ENCODE measurements at regions not wholly inside any gene's neighbourhood (a gene's known extent, or its start where the extent isn't known, plus 50 kb on each side); places are given as distances from the start of the nearest gene placed in this dataset.

DNA sequence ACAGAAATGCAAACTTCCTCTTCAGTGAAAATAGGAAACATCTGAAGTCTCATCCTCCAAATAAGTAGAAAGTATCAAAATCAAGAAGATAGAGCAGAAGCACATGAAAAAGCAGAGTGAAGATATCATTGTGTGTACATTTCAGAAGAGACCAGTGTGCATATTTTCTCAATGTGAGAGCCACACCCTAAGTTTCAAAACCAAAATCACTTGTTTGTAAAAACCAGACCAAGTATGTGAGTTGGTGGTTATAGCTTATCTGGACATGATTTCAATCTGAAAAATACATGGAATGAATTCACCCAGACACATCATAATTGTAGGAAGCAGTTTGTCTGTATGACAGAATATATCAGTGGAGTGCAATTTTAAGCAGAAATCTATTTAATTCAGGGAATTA lies 536.0 kb downstream of the JRKL start:
- no peaks in the 10 kb centered on the region for H3K9me3 ChIP-seq
- H3K27me3 ChIP-seq = no peaks in the 10 kb centered on the region
- H3K4me3 ChIP-seq (ENCODE audit: low read depth, low read length) = no peak overlapping the region
- no peak for DNase-seq
- no peaks in the 10 kb centered on the region for H3K4me1 ChIP-seq
- H3K36me3 ChIP-seq = no peaks in the 10 kb centered on the region
- no peak for TF ChIP-seq CTCF (IDR thresholded peaks at IDR 0.05; ENCODE audit: low read depth, low read length)

GRCh38 chr11:96940227-96940626 lies 550.4 kb downstream of the JRKL start:
- Histone ChIP-seq H3K4me3 (ENCODE audit: low read depth, low read length) (no peak overlapping the region), H3K36me3 (no peaks in the 10 kb centered on the region), H3K4me1 (no peaks in the 10 kb centered on the region), H3K27me3 (no peaks in the 10 kb centered on the region), H3K9me3 (no peaks in the 10 kb centered on the region)
- DNase-seq = no peak
- no peak for TF ChIP-seq CTCF (IDR thresholded peaks at IDR 0.05; ENCODE audit: low read depth, low read length)

DNA sequence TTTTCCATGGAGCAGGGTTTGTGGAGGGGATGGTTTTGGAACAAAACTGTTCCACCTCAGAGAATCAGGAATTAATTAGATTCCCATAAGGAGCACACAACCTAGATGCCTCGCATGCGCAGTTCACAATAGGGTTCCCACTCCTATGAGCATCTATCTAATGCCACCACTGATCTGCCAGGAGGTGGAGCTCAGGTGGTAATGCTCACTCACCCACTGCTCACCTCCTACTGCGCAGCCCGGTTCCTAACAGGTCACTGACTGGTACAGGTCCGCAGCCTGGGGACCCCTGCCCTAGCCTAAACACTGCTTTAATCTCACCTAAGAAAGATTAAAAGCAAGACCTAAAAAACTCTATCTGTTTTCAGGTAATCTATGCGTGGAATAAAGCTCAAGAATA lies 553.0 kb downstream of the JRKL start:
- Histone ChIP-seq H3K4me1 (no peaks in the 10 kb centered on the region), H3K27me3 (no peaks in the 10 kb centered on the region), H3K9me3 (no peaks in the 10 kb centered on the region), H3K36me3 (no peaks in the 10 kb centered on the region), H3K4me3 (ENCODE audit: low read depth, low read length) (no peak overlapping the region)
- TF ChIP-seq CTCF (IDR thresholded peaks at IDR 0.05; ENCODE audit: low read depth, low read length) = no peak
- no peak for DNase-seq

DNA sequence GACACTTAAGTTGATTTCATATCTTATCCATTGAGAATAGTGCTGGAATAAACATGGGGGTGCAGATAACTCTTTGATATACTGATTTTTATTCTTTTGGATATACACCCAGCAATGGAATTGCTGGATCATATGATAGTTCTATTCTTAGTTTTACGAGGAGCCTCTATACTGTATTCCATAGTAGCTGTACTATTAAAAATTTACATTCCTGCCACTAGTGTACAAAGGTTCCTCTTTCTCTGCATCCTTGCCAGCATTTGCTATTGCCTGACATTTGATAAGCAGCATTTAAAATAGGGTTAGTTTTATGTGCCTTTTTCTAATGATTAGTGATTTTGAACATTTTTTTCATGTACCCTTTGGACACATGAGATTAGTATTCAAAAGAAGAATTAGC lies 554.2 kb downstream of the JRKL start:
- DNase-seq = no peak

GRCh38 chr11:96948066-96948465 lies 558.3 kb downstream of the JRKL start:
- no peak for TF ChIP-seq CTCF (IDR thresholded peaks at IDR 0.05; ENCODE audit: low read depth, low read length)
- Histone ChIP-seq H3K9me3 (no peaks in the 10 kb centered on the region), H3K4me3 (ENCODE audit: low read depth, low read length) (no peak overlapping the region), H3K4me1 (no peaks in the 10 kb centered on the region), H3K27me3 (no peaks in the 10 kb centered on the region), H3K36me3 (no peaks in the 10 kb centered on the region)
- DNase-seq = no peak

More for the DNA sequence above, 554.2 kb downstream of the JRKL start:
- Histone ChIP-seq H3K4me1 (no peaks in the 10 kb centered on the region), H3K4me3 (ENCODE audit: low read depth, low read length) (no peak overlapping the region), H3K27me3 (no peaks in the 10 kb centered on the region), H3K36me3 (no peaks in the 10 kb centered on the region), H3K9me3 (no peaks in the 10 kb centered on the region)
- TF ChIP-seq CTCF (IDR thresholded peaks at IDR 0.05; ENCODE audit: low read depth, low read length) = no peak

- no peaks in the 10 kb centered on the region for H3K36me3 ChIP-seq
- H3K4me3 ChIP-seq (ENCODE audit: low read depth, low read length) = no peak overlapping the region
- H3K27me3 ChIP-seq = no peaks in the 10 kb centered on the region
- no peaks in the 10 kb centered on the region for H3K4me1 ChIP-seq
- DNase-seq = no peak
- no peaks in the 10 kb centered on the region for H3K9me3 ChIP-seq
- TF ChIP-seq CTCF (IDR thresholded peaks at IDR 0.05; ENCODE audit: low read depth, low read length) = no peak
These were observed 559.7 kb downstream of the JRKL start for GRCh38 chr11:96949464-96949863.

All from BE2C (cell line).